HEK293T (cell line): ENCODE measurements at regions not wholly inside any gene's neighbourhood (a gene's known extent, or its start where the extent isn't known, plus 50 kb on each side); places are given as distances from the start of the nearest gene placed in this dataset.

ENCODE experiments used
- CTCF ChIA-PET: fragments of 350-600 bp; formaldehyde crosslinking; extraction: SDS; loops from one replicate; lab custom pipeline; 2021; ENCODE audit warnings: antibody characterized with exemption, inconsistent platforms; lab: Yijun Ruan, JAX
- POLR2A ChIA-PET: fragments of 350-600 bp; formaldehyde crosslinking; extraction: SDS; loops from one replicate; lab custom pipeline; 2020; ENCODE audit warnings: antibody characterized with exemption, inconsistent platforms; lab: Yijun Ruan, JAX
- DNase-seq: peaks from one replicate; pipeline ENCODE4 v3.0.0; 2012; ENCODE audit warnings: mixed read lengths; ENCODE audit errors: extremely low spot score
- ARNT ChIP-seq: fragments of 450-650 bp; IDR thresholded peaks from 2 replicates; pipeline ENCODE4 v1.6.1; 2017; ENCODE audit warnings: mild to moderate bottlenecking
- BHLHE40 ChIP-seq: fragments of 450-650 bp; IDR thresholded peaks from 2 replicates; pipeline ENCODE4 v1.6.1; 2016; ENCODE audit warnings: mild to moderate bottlenecking, moderate library complexity, borderline replicate concordance
- CTBP1 ChIP-seq: fragments of 450-650 bp; IDR thresholded peaks from 2 replicates; pipeline ENCODE4 v1.6.1; 2016; ENCODE audit warnings: borderline replicate concordance
- ELF4 ChIP-seq: fragments of 450-650 bp; IDR thresholded peaks from 2 replicates; pipeline ENCODE4 v1.6.1; 2017; ENCODE audit warnings: antibody characterized with exemption
- FOXA1 ChIP-seq: fragments of 450-650 bp; IDR thresholded peaks from 2 replicates; pipeline ENCODE4 v1.6.1; 2016; ENCODE audit warnings: mild to moderate bottlenecking
- FOXK2 ChIP-seq: fragments of 450-650 bp; IDR thresholded peaks from 2 replicates; pipeline ENCODE4 v1.6.1; 2016; ENCODE audit warnings: mild to moderate bottlenecking
- FOXM1 ChIP-seq: fragments of 450-650 bp; IDR thresholded peaks from 2 replicates; pipeline ENCODE4 v1.6.1; 2017; ENCODE audit warnings: mild to moderate bottlenecking, borderline replicate concordance
- HDGF ChIP-seq: fragments of 450-650 bp; IDR thresholded peaks from 2 replicates; pipeline ENCODE4 v1.6.1; 2017; ENCODE audit warnings: antibody characterized with exemption, borderline replicate concordance
- L3MBTL2 ChIP-seq: fragments of 450-650 bp; conservative IDR thresholded peaks from 2 replicates; pipeline ENCODE4 v1.6.1; 2016; ENCODE audit warnings: mild to moderate bottlenecking
- LEF1 ChIP-seq: fragments of 450-650 bp; IDR thresholded peaks from 2 replicates; pipeline ENCODE4 v1.6.1; 2017; ENCODE audit warnings: mild to moderate bottlenecking, borderline replicate concordance
- NFRKB ChIP-seq: fragments of 450-650 bp; IDR thresholded peaks from 2 replicates; pipeline ENCODE4 v1.6.1; 2016; ENCODE audit warnings: mild to moderate bottlenecking, moderate library complexity
- SP1 ChIP-seq: fragments of 450-650 bp; IDR thresholded peaks from 2 replicates; pipeline ENCODE4 v1.6.1; 2017
- SUZ12 ChIP-seq: fragments of 450-650 bp; IDR thresholded peaks from 2 replicates; pipeline ENCODE4 v1.6.1; 2016; ENCODE audit warnings: mild to moderate bottlenecking
- TARDBP ChIP-seq: fragments of 450-650 bp; IDR thresholded peaks from 2 replicates; pipeline ENCODE4 v1.6.1; 2016
- ZNF384 ChIP-seq: fragments of 450-650 bp; IDR thresholded peaks from 2 replicates; pipeline ENCODE4 v1.6.1; 2016
- TF ChIP-seq, protein P1 (sequence below): fragments of 450-650 bp; IDR thresholded peaks from 2 replicates; pipeline ENCODE4 v1.6.1; 2016

DNA sequence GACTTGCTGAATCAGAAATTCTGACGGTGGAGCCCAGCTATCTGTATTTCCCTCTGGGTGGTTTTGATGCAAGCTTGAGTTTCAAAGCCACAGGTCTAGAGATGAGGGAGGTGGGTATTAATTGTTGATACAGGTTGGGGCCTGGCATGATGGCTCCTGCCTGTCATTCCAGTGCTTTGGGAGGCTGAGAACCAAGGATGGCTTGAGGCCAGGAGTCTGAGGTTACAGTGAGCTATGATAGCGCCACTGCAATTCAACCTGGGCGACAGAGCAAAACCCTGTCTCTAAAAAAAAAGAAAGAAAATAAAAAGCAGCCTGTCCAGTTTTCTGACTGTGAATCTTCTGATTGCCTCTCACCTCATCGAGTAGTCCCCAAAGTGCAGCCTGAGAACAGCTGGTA, 184.8 kb upstream of the SASH1 start:
- TF ChIP-seq FOXK2 (no peak), NFRKB (no peak), SUZ12 (no peak), LEF1 (no peak), CTBP1 (no peak), SP1 (no peak), ARNT (no peak), FOXM1 (no peak)
- DNase-seq = no peak
- POLR2A ChIA-PET = no interaction called here
- CTCF ChIA-PET = no interaction called here

DNA sequence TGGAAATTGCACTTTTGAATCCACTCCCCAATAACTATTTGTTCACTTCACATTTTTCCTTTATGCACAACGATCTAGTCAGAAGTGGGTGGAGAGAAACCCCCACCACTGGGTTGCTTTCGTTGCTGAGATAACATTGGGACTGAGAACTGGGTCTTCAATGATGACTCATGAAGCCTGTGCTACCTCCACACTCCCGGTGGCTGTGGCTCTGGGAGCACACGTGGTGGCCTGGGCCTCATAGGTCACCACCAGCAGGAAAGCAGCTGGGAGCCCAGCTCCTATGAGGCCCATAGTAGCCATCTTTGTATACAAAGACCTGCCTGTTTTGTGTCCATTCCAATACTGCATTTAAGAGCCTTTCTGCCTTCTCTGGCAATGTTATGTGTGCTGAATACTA, 178.0 kb upstream of the SASH1 start:
- no peak for TF ChIP-seq FOXM1
- TF ChIP-seq SUZ12 = no peak
- ChIA-PET CTCF (interaction anchor here (1.4 to 2.0 kb wide), 3 partner anchors 12 to 657 kb away, joined by 6 to 18 read pairs (median 8); partner anchors contain the start of gene SAMD5), POLR2A (no interaction called here)
- DNase-seq = no peak

DNA sequence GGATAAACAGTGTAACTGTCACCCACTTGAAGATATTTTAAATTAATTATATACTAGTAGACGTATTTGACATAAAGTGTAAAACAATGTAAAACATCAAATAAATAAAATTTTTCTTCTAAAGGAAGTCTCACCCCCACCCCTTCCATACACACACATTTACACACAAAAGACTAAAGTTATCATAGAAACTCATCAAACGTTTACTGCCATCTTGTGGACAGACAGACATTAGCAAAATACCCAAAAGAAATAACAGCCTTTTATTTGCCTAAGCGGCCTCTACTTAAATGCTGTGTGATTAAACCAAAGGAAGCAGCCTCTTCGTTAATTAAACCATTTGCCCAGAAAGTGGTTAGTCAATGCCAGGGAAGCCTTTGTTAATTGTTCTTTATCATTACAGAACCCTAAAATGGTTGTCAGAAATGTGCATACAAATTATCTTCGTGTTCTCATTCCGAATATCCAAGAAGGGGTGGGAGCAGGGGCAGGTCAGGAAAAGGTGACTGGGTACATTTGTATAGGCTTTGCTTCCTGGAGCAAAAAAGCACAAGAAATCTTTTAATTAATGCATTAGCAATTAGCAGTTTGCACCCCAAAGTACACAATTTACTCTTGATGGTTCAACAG, 176.2 kb upstream of the SASH1 start:
- TF ChIP-seq, protein P1, sequence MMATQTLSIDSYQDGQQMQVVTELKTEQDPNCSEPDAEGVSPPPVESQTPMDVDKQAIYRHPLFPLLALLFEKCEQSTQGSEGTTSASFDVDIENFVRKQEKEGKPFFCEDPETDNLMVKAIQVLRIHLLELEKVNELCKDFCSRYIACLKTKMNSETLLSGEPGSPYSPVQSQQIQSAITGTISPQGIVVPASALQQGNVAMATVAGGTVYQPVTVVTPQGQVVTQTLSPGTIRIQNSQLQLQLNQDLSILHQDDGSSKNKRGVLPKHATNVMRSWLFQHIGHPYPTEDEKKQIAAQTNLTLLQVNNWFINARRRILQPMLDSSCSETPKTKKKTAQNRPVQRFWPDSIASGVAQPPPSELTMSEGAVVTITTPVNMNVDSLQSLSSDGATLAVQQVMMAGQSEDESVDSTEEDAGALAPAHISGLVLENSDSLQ = no peak
- TF ChIP-seq SUZ12 = no peak
- TF ChIP-seq FOXM1 = no peak
- TF ChIP-seq ELF4 = no peak
- no peak for TF ChIP-seq TARDBP
- no peak for TF ChIP-seq FOXA1
- no peak for TF ChIP-seq NFRKB
- no peak for TF ChIP-seq BHLHE40
- TF ChIP-seq ZNF384 = no peak
- POLR2A ChIA-PET = no interaction called here
- CTCF ChIA-PET = interaction anchor here (1.3 to 2.0 kb wide), 2 partner anchors 659 to 660 kb away, joined by 5 to 18 read pairs; partner anchors contain the start of gene SAMD5
- DNase-seq = peak; percentile 49

DNA sequence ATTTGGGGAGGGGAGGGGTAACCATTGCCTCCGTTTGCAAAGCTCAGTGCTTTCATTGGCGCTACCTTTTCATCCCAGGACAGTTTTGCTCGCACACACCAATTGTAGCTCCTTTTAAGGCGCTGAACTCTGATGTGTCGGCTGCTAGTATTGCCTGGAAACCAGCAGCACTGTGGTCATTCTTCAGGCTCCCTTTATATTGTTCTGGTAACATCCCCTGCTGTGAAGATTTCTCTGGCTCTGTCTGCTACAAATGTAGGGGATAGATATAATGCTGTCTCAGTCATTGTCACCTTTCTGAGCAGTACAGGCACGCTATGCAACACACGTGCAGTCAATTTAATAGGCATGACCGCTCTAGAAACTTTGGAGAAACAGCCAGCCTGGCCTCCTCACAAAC, 172.9 kb upstream of the SASH1 start:
- no peak for TF ChIP-seq FOXK2
- ChIA-PET POLR2A (no interaction called here), CTCF (no interaction called here)
- DNase-seq = no peak

DNA sequence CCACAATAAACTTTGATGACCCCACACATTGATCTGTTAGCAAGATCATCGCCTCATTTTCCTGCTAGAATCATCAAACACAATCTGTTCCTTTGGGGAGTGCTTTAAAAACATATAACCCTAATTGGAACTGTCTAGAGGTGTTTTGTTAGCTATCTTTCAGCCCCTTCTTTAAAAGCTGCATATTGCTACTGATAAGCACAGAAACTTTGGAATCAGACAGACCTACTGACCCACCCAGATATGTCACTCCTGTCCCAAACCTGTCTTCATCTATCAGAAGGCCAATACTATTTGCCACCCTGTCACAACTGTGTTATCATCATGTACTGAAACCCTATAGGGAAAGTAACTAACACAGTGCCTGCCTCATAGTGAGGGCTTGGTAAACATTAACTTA, 172.4 kb upstream of the SASH1 start:
- no peak for TF ChIP-seq ARNT
- TF ChIP-seq ELF4 = no peak
- TF ChIP-seq SP1 = no peak
- TF ChIP-seq, protein P1 = no peak
- TF ChIP-seq FOXK2 = no peak
- TF ChIP-seq FOXA1 = no peak
- no peak for TF ChIP-seq HDGF
- no peak for TF ChIP-seq TARDBP
- no peak for TF ChIP-seq SUZ12
- TF ChIP-seq ZNF384 = no peak
- DNase-seq = no peak
- ChIA-PET POLR2A (no interaction called here), CTCF (no interaction called here)

DNA sequence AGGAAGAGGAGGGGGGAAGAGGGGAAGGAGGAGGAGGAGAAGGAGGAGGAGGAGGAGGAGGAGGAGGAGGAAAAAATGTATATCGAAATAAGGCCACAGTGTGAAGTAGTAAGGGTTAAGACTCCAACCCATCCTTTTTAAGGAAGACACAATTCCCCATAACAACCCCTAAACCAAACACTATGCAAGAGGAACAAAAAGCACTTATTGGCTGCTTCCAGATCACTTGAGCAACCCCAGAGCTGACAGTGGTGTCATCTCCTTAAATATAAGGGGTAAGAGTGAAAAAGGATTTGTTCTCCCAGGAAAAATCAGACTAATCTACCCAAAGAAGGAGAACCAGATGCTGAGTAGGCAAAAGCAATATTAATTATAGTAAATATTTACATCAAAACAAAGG, 169.1 kb upstream of the SASH1 start:
- ChIA-PET POLR2A (no interaction called here), CTCF (no interaction called here)
- no peak for DNase-seq
- no peak for TF ChIP-seq BHLHE40
- no peak for TF ChIP-seq HDGF
- no peak for TF ChIP-seq FOXK2
- TF ChIP-seq ZNF384 = no peak
- TF ChIP-seq, protein P1 = no peak
- TF ChIP-seq FOXA1 = no peak
- TF ChIP-seq NFRKB = no peak
- no peak for TF ChIP-seq TARDBP
- no peak for TF ChIP-seq SP1
- no peak for TF ChIP-seq L3MBTL2
- no peak for TF ChIP-seq LEF1
- TF ChIP-seq CTBP1 = no peak
- no peak for TF ChIP-seq ARNT

DNA sequence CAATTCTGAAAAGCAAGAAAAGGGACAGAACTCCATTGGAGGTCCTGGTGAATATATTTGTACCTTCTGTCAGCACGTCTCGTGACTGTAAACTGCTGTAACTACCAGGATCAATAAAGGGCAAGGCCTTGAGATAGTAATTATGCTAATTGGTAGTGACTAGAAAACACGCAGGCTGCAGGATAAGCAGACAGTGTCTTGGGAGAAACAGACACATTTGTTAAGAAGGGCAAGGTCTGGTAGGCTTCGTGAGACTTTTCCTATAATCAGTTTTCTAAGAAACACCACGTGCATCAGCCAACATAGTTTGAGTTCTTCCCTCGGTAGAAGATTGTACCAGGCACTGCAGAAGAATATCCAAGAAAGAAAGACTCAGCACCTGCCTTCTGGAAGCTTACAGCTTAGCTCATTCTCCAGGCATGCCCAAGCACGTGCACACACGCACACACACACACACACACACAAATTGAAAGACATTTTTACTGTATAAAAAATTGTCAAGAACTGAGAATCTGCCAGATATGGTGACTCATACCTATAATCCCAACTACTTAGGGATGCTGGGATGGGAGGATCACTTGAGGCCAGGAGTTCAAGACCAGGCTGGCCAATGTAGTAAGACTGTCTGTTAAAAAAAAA, 167.0 kb upstream of the SASH1 start:
- ChIA-PET CTCF (interaction anchor here (0.6 to 1.9 kb wide), 4 partner anchors 11 to 956 kb away, joined by 3 to 9 read pairs (median 8); no protein-coding TSS in a partner anchor), POLR2A (no interaction called here)
- DNase-seq = no peak
- TF ChIP-seq FOXA1 (no peak), SP1 (no peak), ARNT (no peak), CTBP1 (no peak), LEF1 (no peak), SUZ12 (no peak), L3MBTL2 (no peak), FOXK2 (no peak), TARDBP (no peak), FOXM1 (no peak), HDGF (no peak), BHLHE40 (no peak)
- TF ChIP-seq, protein P1 = no peak
